ENCODE measurements at regions not wholly inside any gene's neighbourhood (a gene's known extent, or its start where the extent isn't known, plus 50 kb on each side); places are given as distances from the start of the nearest gene placed in this dataset.

- no peak for DNase-seq
Measured at GRCh38 chr4:176927664-176928063, 134.9 kb upstream of the VEGFC start.

GRCh38 chr4:176939445-176939844, 146.7 kb upstream of the VEGFC start:
- no peaks in the 10 kb centered on the region for H3K27me3 ChIP-seq
- H3K9me3 ChIP-seq (replicated peaks in 1 of 3), result no peaks in the 10 kb centered on the region
- H3K4me3 ChIP-seq, result no peak overlapping the region
- TF ChIP-seq POLR2A (IDR thresholded peaks at IDR 0.05) (no peak), CTCF (IDR thresholded peaks at IDR 0.05) (no peak)
- H3K27ac ChIP-seq, result no peak overlapping the region
- WGBS, 4 donors, result 25 to 39% (median 29%) methylated on average over 4 of the region's 4 CpGs
- intact Hi-C loops (cut with DNase I), result no loop called here
- no peaks in the 10 kb centered on the region for H3K36me3 ChIP-seq (replicated peaks in 1 of 2)
- no peaks in the 10 kb centered on the region for H3K4me1 ChIP-seq (replicated peaks in 1 of 2)
- no peak for DNase-seq

More at GRCh38 chr4:176927664-176928063, 134.9 kb upstream of the VEGFC start:
- no peaks in the 10 kb centered on the region for H3K4me1 ChIP-seq (replicated peaks in 1 of 2)
- no peak overlapping the region for H3K4me3 ChIP-seq
- no peaks in the 10 kb centered on the region for H3K9me3 ChIP-seq (replicated peaks in 1 of 3)
- no peaks in the 10 kb centered on the region for H3K27me3 ChIP-seq
- H3K27ac ChIP-seq, result no peak overlapping the region
- intact Hi-C loops (cut with DNase I), result no loop called here
- TF ChIP-seq CTCF (IDR thresholded peaks at IDR 0.05), result no peak
- no peak for TF ChIP-seq POLR2A (IDR thresholded peaks at IDR 0.05)
- 16 to 36% (median 23%) methylated on average over 2 of the region's 2 CpGs for WGBS, 4 donors
- no peaks in the 10 kb centered on the region for H3K36me3 ChIP-seq (replicated peaks in 1 of 2)

- Histone ChIP-seq H3K4me3 (no peak overlapping the region), H3K27ac (no peak overlapping the region), H3K27me3 (no peaks in the 10 kb centered on the region), H3K4me1 (replicated peaks in 1 of 2) (no peaks in the 10 kb centered on the region), H3K36me3 (replicated peaks in 1 of 2) (no peaks in the 10 kb centered on the region), H3K9me3 (replicated peaks in 1 of 3) (no peaks in the 10 kb centered on the region)
- 0% methylated on average over 1 of the region's 1 CpG for whole genome bisulfite sequencing, 4 donors
- no peak for DNase-seq
- intact Hi-C loops (cut with DNase I), result no loop called here
- TF ChIP-seq CTCF (IDR thresholded peaks at IDR 0.05) (no peak), POLR2A (IDR thresholded peaks at IDR 0.05) (no peak)
Measured at GRCh38 chr4:176945334-176945733, 152.6 kb upstream of the VEGFC start.

GRCh38 chr4:176949029-176949428, 156.3 kb upstream of the VEGFC start:
- H3K27ac ChIP-seq, result no peak overlapping the region
- no peaks in the 10 kb centered on the region for H3K27me3 ChIP-seq
- intact Hi-C loops (cut with DNase I), result no loop called here
- H3K9me3 ChIP-seq (replicated peaks in 1 of 3), result no peaks in the 10 kb centered on the region
- no peaks in the 10 kb centered on the region for H3K4me1 ChIP-seq (replicated peaks in 1 of 2)
- no peaks in the 10 kb centered on the region for H3K36me3 ChIP-seq (replicated peaks in 1 of 2)
- DNase-seq, result no peak
- WGBS, 4 donors, result 64 to 87% (median 78%) methylated on average over 4 to 5 of the region's 5 CpGs
- H3K4me3 ChIP-seq, result no peak overlapping the region
- TF ChIP-seq CTCF (IDR thresholded peaks at IDR 0.05) (no peak), POLR2A (IDR thresholded peaks at IDR 0.05) (no peak)

Measured in adrenal gland (tissue), 9 donors.